Skeletal muscle tissue (tissue), 3 donors: ENCODE measurements at regions not wholly inside any gene's neighbourhood (a gene's known extent, or its start where the extent isn't known, plus 50 kb on each side); places are given as distances from the start of the nearest gene placed in this dataset.

Source experiments
- H3K27ac ChIP-seq: one replicate; pipeline ENCODE4 v1.7.0; 2013; ENCODE audit warnings: mild to moderate bottlenecking, low read depth, low read length, inconsistent platforms
- H3K27me3 ChIP-seq, 3 donors: one replicate each; pipeline ENCODE4 v1.7.0; 2013; ENCODE audit warnings: low read length in 3 of 3; ENCODE audit not compliant: control insufficient read depth in 3 of 3, insufficient read depth in 3 of 3
- H3K36me3 ChIP-seq, 3 donors: one replicate each; pipeline ENCODE4 v1.7.0; 2013; ENCODE audit warnings: low read length in 3 of 3; ENCODE audit not compliant: control insufficient read depth in 3 of 3, insufficient read depth in 3 of 3
- H3K4me1 ChIP-seq, 3 donors: one replicate each; pipeline ENCODE4 v1.7.0; 2013; ENCODE audit warnings: low read length in 3 of 3, mild to moderate bottlenecking in 3 of 3; ENCODE audit not compliant: control insufficient read depth in 3 of 3, insufficient read depth in 3 of 3
- H3K4me3 ChIP-seq, 3 donors: one replicate each; pipeline ENCODE4 v1.7.0; 2013; ENCODE audit warnings: low read length in 3 of 3
- H3K9ac ChIP-seq, 3 donors: one replicate each; pipeline ENCODE4 v1.7.0; 2013; ENCODE audit warnings: low read length in 3 of 3, mild to moderate bottlenecking in 3 of 3, moderate library complexity in 2 of 3, low read depth in 1 of 3
- H3K9me3 ChIP-seq, 3 donors: one replicate each; pipeline ENCODE4 v1.7.0; 2013; ENCODE audit warnings: low read length in 3 of 3; ENCODE audit not compliant: control insufficient read depth in 3 of 3
- donor health status: Osteomylitis.

DNA sequence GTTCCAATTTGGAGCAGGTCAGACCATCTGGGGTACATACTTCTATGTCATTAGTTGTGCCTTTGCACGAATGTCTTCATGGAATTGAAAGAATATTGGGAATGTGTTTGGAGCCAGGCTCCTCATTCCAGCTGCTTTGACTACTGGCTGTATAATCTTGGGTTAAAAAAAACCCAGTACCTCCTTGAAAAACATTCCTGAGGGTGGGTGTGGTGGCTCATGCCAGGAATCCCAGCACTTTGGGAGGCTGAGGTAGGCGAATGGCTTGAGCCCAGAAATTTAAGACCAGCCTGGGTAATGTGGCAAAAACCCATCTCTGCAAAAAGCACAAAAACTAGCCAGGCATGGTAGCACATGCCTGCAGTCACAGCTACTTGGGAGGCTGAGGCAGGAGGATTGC is 125.6 kb downstream of the TTC8 start:
- Histone ChIP-seq H3K9ac (no peak overlapping the region), H3K27ac (no peak overlapping the region), H3K4me1 (no peaks in the 10 kb centered on the region), H3K4me3 (no peak overlapping the region), H3K9me3 (no peaks in the 10 kb centered on the region), H3K36me3 (no peaks in the 10 kb centered on the region), H3K27me3 (no peaks in the 10 kb centered on the region)

DNA sequence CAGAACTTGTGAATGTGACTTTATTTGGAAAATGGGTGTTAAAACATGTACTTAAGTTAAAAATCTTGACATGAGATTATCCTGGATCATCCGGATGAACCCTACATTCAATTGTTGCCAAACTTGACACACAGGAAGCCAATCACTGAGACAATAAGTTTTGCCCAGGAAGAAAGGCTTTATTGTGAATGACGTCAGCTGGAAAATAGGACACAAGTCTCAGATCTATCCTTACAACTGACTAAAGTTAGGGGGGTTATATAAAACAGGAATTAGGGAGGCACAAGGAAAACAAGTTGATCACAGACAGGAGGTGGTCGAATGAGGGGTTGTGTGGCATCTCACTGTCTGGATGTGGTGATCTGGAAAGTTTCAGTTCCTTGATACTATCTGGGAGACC is 126.9 kb downstream of the TTC8 start:
- H3K9me3 ChIP-seq, result no peaks in the 10 kb centered on the region
- no peak overlapping the region for H3K4me3 ChIP-seq
- no peak overlapping the region for H3K9ac ChIP-seq
- H3K27me3 ChIP-seq, result no peaks in the 10 kb centered on the region
- no peaks in the 10 kb centered on the region for H3K36me3 ChIP-seq
- no peak overlapping the region for H3K27ac ChIP-seq
- H3K4me1 ChIP-seq, result peaks cover 0 to 2% (median 0%) of the 10 kb centered on the region in 3 donors

DNA sequence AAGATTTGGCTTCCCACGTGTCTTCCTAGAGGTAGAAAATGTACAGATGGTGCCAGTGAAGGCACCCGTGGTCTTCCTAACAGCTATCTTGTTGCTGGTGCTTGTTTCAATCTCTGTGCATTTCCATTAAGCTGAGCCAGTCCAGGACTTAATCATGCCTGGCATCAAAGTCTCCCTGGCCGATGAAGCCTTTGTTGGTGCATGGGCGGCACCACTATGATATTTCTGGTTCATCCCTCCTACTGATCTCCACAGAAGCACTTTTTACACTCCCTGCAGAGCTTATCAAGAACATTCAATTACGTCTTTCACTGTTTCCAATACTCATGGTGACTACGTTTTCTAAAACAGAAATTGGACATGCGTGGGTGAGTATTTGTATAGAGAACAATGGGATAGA is 128.4 kb downstream of the TTC8 start:
- H3K9me3 ChIP-seq, result no peaks in the 10 kb centered on the region
- H3K36me3 ChIP-seq, result no peaks in the 10 kb centered on the region
- H3K4me3 ChIP-seq, result no peak overlapping the region
- peaks cover 0 to 2% (median 0%) of the 10 kb centered on the region in 3 donors for H3K4me1 ChIP-seq
- H3K27ac ChIP-seq, result no peak overlapping the region
- H3K27me3 ChIP-seq, result no peaks in the 10 kb centered on the region
- no peak overlapping the region for H3K9ac ChIP-seq

DNA sequence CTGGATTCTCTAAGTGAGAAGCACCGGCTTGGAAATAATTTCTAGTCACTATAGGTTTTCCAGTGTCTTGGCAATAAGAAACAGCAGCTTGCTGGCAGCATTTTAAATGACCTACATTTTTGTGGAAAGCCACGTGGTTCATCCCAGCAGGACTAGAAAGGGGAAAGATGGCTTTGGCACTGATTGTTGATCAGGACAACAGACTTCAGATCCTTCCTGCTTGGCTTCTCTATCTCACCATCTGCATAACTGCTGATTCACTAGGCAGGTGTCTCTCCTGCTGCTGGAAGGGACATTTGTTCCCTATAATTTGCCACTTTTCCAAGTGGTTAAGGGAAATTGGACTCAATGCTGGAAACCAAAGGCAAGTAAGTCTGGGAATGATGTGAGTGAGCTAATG is 131.0 kb downstream of the TTC8 start:
- no peak overlapping the region for H3K4me3 ChIP-seq
- no peaks in the 10 kb centered on the region for H3K27me3 ChIP-seq
- H3K27ac ChIP-seq, result no peak overlapping the region
- H3K9me3 ChIP-seq, result no peaks in the 10 kb centered on the region
- peaks cover 0 to 2% (median 0%) of the 10 kb centered on the region in 3 donors for H3K4me1 ChIP-seq
- no peaks in the 10 kb centered on the region for H3K36me3 ChIP-seq
- H3K9ac ChIP-seq, result no peak overlapping the region

DNA sequence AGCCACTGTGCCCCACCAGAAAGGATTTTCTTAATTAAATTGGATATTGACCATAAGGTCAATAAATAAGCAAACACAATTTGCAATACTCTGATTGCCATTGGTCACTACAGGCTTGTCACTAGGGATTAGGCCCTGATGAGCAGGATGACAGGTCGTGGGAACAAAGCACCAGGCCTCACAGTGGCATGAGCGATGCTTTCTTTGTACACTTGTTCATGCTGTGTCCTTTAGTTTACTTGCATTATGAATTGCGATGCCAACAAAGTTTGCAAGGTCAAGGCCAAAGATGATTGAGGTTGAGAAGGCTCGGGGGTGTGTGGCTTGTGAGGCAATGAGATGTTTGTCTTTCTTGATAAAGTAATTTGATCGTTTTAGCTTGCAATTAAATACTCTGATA is 136.0 kb downstream of the TTC8 start:
- H3K27ac ChIP-seq, result no peak overlapping the region
- no peaks in the 10 kb centered on the region for H3K36me3 ChIP-seq
- no peak overlapping the region for H3K4me3 ChIP-seq
- peaks cover 0 to 2% (median 0%) of the 10 kb centered on the region in 3 donors for H3K4me1 ChIP-seq
- H3K9ac ChIP-seq, result no peak overlapping the region
- H3K9me3 ChIP-seq, result no peaks in the 10 kb centered on the region
- H3K27me3 ChIP-seq, result no peaks in the 10 kb centered on the region

DNA sequence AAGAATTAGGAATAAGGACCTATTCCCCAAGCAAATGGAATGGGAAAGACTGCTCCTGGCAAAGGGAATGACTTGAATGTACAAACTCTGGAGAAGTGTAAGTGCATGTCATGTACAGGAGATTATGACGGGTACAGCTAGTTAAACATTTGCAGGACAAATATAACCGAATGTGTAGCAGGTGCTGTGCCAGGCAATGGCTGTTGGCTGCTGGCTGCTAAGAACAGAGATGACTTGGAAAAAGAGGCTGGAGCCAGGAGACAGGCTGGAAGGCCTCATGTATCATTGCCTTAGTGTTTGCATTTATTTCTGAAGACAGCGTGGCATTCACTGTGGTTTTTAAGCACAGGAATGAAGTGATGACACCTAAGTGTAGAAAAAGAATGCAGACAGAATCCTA is 136.8 kb downstream of the TTC8 start:
- Histone ChIP-seq H3K9me3 (no peaks in the 10 kb centered on the region), H3K27ac (no peak overlapping the region), H3K9ac (no peak overlapping the region), H3K27me3 (no peaks in the 10 kb centered on the region), H3K4me3 (no peak overlapping the region), H3K36me3 (no peaks in the 10 kb centered on the region), H3K4me1 (no peaks in the 10 kb centered on the region)

DNA sequence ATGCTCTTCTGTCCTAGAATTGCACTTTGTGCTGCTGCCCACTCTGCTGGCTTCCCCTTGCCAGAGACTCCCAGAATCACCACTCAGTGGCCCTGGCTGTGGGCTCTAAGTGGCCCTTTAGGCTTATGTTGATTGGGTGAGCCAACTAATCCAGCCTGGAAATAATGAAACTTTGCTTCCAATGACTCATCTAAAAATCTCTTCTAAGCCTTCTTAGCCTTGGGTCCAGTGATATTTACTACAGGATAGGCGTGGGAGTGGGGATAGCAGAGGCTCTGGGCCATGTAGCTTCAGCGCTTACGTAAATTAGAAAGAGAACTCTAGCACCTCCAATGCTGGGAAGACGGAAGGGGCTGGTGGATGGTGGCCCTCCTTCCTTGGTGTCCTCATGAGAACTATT is 137.9 kb downstream of the TTC8 start:
- H3K27ac ChIP-seq, result no peak overlapping the region
- H3K4me1 ChIP-seq, result no peaks in the 10 kb centered on the region
- no peak overlapping the region for H3K9ac ChIP-seq
- H3K9me3 ChIP-seq, result no peaks in the 10 kb centered on the region
- H3K36me3 ChIP-seq, result no peaks in the 10 kb centered on the region
- no peak overlapping the region for H3K4me3 ChIP-seq
- no peaks in the 10 kb centered on the region for H3K27me3 ChIP-seq

DNA sequence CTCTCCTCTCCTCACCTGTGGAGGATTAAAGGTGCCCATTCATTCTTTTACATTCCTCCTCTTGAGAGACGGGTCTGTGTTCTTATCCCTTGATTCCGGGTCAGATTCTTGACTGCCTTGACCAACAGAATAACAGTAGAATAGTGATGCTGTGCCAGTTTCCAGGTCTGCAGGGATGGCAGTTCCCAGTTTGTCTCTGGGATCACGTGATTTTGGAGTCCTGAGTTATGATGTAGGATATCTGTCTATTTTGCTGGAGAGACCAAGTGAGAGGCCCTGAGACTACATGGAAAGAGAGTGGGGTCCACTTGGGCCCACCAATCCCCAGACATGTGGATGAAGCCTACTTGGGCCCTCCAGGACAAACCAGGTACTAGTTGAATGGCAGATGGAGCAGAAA is 142.8 kb downstream of the TTC8 start:
- H3K4me3 ChIP-seq, result no peak overlapping the region
- H3K9me3 ChIP-seq, result no peaks in the 10 kb centered on the region
- H3K4me1 ChIP-seq, result no peaks in the 10 kb centered on the region
- H3K9ac ChIP-seq, result no peak overlapping the region
- H3K27ac ChIP-seq, result no peak overlapping the region
- no peaks in the 10 kb centered on the region for H3K36me3 ChIP-seq
- no peaks in the 10 kb centered on the region for H3K27me3 ChIP-seq

DNA sequence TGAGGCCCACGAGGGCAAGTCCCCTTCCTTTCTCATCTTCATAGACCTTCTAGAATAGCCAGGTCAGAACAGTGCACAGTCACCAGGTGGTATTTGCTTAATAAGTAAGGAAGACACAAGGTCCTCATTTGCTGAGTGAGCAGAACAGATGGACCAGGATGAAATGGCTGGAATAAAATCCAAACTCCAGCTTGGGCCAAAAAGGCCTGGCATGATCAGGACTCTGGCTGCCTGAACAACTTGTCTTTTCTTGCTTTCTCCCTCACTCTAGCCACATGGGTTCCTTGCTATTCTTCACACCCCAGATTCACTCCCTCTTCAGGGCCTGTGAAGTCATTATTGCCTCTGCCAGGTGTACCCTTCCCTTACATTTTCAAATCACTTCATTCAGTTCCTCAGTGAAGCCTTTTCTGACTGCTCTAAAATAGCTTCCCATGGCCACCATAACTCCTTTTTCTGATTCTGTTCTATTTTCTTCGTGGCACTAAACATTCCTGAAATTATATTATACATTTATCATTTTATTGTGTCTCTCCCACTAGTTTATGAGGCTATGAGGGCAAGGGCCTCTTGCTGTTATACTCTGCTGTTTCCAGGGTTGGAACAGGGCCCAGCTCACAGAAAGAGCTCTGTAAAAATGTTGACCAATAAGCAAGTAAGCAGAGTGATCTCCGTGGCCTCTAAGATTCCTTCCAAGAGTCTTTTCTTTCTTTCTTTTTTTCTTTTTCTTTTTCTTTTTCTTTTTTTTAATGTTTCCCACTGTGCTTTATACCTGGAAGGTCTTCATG is 150.8 kb downstream of the TTC8 start:
- no peaks in the 10 kb centered on the region for H3K4me1 ChIP-seq
- H3K9ac ChIP-seq, result no peak overlapping the region
- no peaks in the 10 kb centered on the region for H3K36me3 ChIP-seq
- no peak overlapping the region for H3K4me3 ChIP-seq
- H3K27me3 ChIP-seq, result peaks cover 5 to 8% (median 6%) of the 10 kb centered on the region in 3 donors
- no peaks in the 10 kb centered on the region for H3K9me3 ChIP-seq
- no peak overlapping the region for H3K27ac ChIP-seq

DNA sequence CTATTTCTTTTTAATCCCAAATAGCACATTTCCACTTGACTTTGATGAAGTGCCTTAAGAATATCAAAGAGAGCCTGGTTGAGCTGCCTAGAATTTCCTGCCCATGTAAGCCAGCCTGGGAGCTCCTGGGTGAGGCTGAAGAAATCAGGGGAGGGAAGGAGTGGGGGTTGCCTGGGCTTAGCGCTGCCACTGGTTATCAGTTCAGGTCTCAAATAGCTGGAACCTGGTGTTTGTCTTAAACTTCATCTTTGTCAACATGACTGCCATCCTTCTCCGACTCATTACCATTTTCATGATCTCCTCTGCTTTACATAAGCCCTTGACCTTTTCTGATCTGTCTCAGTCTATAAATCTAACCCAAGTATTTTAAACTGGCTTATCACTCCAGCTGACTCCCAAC is 151.5 kb downstream of the TTC8 start:
- H3K9me3 ChIP-seq, result peaks cover 0 to 2% (median 0%) of the 10 kb centered on the region in 3 donors
- H3K9ac ChIP-seq, result no peak overlapping the region
- H3K4me3 ChIP-seq, result no peak overlapping the region
- H3K27me3 ChIP-seq, result peaks cover 5 to 10% (median 6%) of the 10 kb centered on the region in 3 donors
- no peaks in the 10 kb centered on the region for H3K4me1 ChIP-seq
- H3K36me3 ChIP-seq, result no peaks in the 10 kb centered on the region
- no peak overlapping the region for H3K27ac ChIP-seq
